Epithelial cell of prostate (primary cell): ENCODE measurements at regions not wholly inside any gene's neighbourhood (a gene's known extent, or its start where the extent isn't known, plus 50 kb on each side); places are given as distances from the start of the nearest gene placed in this dataset.

Source experiments
- DNase-seq: peaks from one replicate; pipeline ENCODE4 v3.0.0-alpha.2; 2011; ENCODE audit warnings: low read depth, low spot score
- H3K27ac ChIP-seq: fragments of 450-650 bp; 2 replicates; pipeline ENCODE4 v1.5.1; 2017; ENCODE audit warnings: mild to moderate bottlenecking

- no peak for DNase-seq
- no peak overlapping the region for H3K27ac ChIP-seq
These were observed 187.7 kb upstream of the USP24 start for GRCh38 chr1:55402671-55403464.

GRCh38 chr1:55402142-55402541, 187.0 kb upstream of the USP24 start:
- no peak overlapping the region for H3K27ac ChIP-seq
- DNase-seq, result no peak

- DNase-seq, result no peak
- H3K27ac ChIP-seq, result no peak overlapping the region
These were observed 185.3 kb upstream of the USP24 start for GRCh38 chr1:55400508-55400907.

GRCh38 chr1:55399346-55399745, 184.2 kb upstream of the USP24 start:
- DNase-seq, result no peak
- H3K27ac ChIP-seq, result no peak overlapping the region

- no peak overlapping the region for H3K27ac ChIP-seq
- no peak for DNase-seq
These were observed 181.3 kb upstream of the USP24 start for GRCh38 chr1:55396381-55396891.

- no peak for DNase-seq
- no peak overlapping the region for H3K27ac ChIP-seq
These were observed 173.8 kb upstream of the USP24 start for GRCh38 chr1:55388960-55389359.

GRCh38 chr1:55387145-55387544, 172.0 kb upstream of the USP24 start:
- no peak overlapping the region for H3K27ac ChIP-seq
- DNase-seq, result no peak

- no peak overlapping the region for H3K27ac ChIP-seq
- DNase-seq, result no peak
These were observed 171.3 kb upstream of the USP24 start for GRCh38 chr1:55386456-55386855.

GRCh38 chr1:55385402-55386018, 170.3 kb upstream of the USP24 start:
- no peak for DNase-seq
- H3K27ac ChIP-seq, result no peak overlapping the region

- H3K27ac ChIP-seq, result no peak overlapping the region
- DNase-seq, result no peak
These were observed 169.5 kb upstream of the USP24 start for GRCh38 chr1:55384637-55385036.

- DNase-seq, result no peak
- H3K27ac ChIP-seq, result no peak overlapping the region
These were observed 167.7 kb upstream of the USP24 start for GRCh38 chr1:55382806-55383305.

- DNase-seq, result no peak
- H3K27ac ChIP-seq, result no peak overlapping the region
These were observed 166.8 kb upstream of the USP24 start for GRCh38 chr1:55381983-55382382.

- no peak overlapping the region for H3K27ac ChIP-seq
- no peak for DNase-seq
These were observed 166.3 kb upstream of the USP24 start for GRCh38 chr1:55381491-55381890.

GRCh38 chr1:55380355-55380970, 165.3 kb upstream of the USP24 start:
- no peak for DNase-seq
- no peak overlapping the region for H3K27ac ChIP-seq

- no peak overlapping the region for H3K27ac ChIP-seq
- DNase-seq, result no peak
These were observed 163.4 kb upstream of the USP24 start for GRCh38 chr1:55378582-55378981.

GRCh38 chr1:55376897-55377296, 161.7 kb upstream of the USP24 start:
- no peak for DNase-seq
- no peak overlapping the region for H3K27ac ChIP-seq

- no peak for DNase-seq
- no peak overlapping the region for H3K27ac ChIP-seq
These were observed 160.6 kb upstream of the USP24 start for GRCh38 chr1:55375617-55376258.

GRCh38 chr1:55374801-55375616, 159.8 kb upstream of the USP24 start:
- no peak overlapping the region for H3K27ac ChIP-seq
- DNase-seq, result no peak

GRCh38 chr1:55374216-55374615, 159.1 kb upstream of the USP24 start:
- no peak for DNase-seq
- H3K27ac ChIP-seq, result no peak overlapping the region

- H3K27ac ChIP-seq, result no peak overlapping the region
- no peak for DNase-seq
These were observed 154.3 kb upstream of the USP24 start for GRCh38 chr1:55369474-55369873.
